Choroid plexus epithelial cell (primary cell): ENCODE measurements at regions not wholly inside any gene's neighbourhood (a gene's known extent, or its start where the extent isn't known, plus 50 kb on each side); places are given as distances from the start of the nearest gene placed in this dataset.

ENCODE experiments used
- DNase-seq: peaks from one replicate; pipeline ENCODE4 v3.0.0-alpha.2; 2010; ENCODE audit warnings: low read depth
- H3K4me3 ChIP-seq: 2 replicates; pipeline ENCODE4 v1.5.1; 2011; ENCODE audit warnings: low read depth, mild to moderate bottlenecking, control low read depth, low read length, moderate library complexity
- TF ChIP-seq, protein P1 (sequence below): conservative IDR thresholded peaks from 2 replicates; pipeline ENCODE4 v1.5.1; 2011; ENCODE audit warnings: low read depth, mild to moderate bottlenecking, control low read depth, inconsistent platforms, low read length, moderate library complexity

DNA sequence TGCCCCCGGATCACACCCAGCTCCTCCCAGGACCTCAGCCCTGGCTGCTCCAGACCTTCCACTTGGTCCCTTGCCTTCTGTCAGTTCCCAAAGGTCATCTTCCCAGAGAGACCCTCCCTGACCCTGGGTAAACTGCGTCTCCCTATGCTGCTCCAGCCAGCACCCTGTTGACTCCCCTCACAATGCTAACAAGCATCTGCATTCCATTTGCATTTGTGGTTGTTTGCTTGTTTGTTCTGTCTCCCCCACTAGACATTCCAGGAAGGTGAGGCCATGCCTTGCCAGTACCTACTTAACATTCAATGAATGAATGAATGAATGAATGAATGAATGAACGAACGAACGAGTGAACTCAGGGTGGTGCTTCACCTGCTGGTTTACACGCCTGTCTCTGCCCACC, 171.2 kb downstream of the WSCD1 start:
- TF ChIP-seq, protein P1, sequence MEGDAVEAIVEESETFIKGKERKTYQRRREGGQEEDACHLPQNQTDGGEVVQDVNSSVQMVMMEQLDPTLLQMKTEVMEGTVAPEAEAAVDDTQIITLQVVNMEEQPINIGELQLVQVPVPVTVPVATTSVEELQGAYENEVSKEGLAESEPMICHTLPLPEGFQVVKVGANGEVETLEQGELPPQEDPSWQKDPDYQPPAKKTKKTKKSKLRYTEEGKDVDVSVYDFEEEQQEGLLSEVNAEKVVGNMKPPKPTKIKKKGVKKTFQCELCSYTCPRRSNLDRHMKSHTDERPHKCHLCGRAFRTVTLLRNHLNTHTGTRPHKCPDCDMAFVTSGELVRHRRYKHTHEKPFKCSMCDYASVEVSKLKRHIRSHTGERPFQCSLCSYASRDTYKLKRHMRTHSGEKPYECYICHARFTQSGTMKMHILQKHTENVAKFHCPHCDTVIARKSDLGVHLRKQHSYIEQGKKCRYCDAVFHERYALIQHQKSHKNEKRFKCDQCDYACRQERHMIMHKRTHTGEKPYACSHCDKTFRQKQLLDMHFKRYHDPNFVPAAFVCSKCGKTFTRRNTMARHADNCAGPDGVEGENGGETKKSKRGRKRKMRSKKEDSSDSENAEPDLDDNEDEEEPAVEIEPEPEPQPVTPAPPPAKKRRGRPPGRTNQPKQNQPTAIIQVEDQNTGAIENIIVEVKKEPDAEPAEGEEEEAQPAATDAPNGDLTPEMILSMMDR, result no peak
- no peak overlapping the region for H3K4me3 ChIP-seq
- DNase-seq, result no peak

DNA sequence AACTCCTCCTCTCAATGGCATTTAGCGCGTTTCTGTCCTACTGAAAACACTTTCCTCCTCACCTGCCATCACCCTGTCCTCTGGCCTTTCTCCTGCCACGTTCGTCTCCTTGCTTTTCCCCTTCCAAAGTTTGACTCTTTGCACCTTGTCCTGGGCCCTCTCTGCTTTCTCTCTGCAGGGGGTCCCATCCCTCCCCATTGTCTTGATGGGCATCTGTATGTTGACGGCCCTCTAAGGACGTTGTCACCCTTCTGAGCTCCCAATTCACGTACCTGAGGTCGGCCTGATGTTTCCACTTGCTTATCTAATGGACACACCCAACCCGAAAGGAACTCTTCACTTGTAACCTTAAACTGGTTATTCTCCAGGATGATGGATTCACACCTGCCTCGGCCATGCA, 170.4 kb downstream of the WSCD1 start:
- DNase-seq, result no peak

DNA sequence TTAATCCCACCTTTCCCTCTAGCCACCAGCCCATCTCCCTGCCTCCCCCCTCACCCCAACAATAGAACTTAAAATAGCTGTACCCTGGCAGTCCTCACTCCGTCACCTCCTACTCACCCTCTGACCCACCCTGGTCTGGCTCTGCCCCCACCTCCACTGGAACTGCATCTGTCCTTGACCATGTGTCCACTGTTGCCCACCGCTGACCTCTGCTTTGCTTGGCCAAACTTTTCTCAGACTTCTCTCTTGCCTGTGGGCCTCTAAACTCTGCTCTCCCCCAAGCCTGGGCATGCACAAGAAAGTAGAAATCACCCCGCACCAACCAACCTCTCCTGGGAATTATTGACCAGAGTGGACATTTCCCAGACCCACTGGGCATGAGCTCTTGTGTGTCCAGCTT, 169.8 kb downstream of the WSCD1 start:
- no peak overlapping the region for H3K4me3 ChIP-seq
- no peak for DNase-seq
- TF ChIP-seq, protein P1, result no peak

More for the DNA sequence above, 170.4 kb downstream of the WSCD1 start:
- TF ChIP-seq, protein P1, result no peak
- no peak overlapping the region for H3K4me3 ChIP-seq

DNA sequence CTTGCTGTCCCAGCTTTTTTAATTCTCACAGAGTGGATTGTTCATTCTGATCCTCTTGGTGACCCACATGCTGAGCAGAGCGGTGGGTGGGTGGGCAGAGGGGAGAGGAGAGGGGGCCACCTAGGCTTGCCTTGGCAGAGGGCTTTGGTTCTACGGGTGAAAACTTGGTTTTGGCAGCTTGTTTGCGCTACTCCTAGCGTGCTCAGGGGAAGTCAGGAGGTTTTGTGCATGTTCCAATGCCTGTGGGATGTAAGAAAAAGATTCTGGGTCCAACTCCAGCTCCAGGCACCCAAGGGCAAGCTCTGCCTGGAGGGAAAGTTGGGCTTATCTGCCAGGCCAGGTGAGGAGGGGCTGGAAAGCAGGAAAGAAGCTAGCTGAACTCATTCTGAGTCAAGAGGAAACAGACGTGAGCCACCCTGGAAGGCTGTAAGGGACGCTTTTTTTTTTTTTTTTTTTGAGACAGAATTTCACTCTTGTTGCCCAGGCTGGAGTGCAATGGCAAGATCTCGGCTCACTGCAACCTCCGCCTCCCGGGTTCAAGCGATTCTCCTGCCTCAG, 169.1 kb downstream of the WSCD1 start:
- DNase-seq, result no peak
- no peak overlapping the region for H3K4me3 ChIP-seq
- TF ChIP-seq, protein P1, result no peak

DNA sequence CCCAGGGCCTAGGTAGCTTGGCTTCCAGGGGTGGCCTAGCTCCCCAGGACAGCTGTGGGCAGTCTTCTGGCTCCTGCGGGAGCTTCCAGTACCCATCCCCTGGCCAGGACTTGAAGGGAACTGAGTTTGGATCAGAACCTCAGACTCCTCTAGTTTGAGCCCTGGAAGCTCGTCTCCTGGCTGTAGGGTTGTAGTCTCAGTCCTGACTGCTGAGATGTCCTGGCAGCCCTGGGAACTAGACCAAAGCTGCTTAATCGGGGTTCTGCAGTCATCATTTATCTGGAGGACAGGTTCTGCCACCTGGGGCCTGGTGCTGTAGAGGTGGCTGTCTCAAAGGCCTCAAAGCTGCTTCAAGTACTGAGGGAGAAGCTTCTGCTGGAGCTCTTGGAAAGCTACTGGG, 163.7 kb downstream of the WSCD1 start:
- no peak for DNase-seq
- TF ChIP-seq, protein P1, result no peak

DNA sequence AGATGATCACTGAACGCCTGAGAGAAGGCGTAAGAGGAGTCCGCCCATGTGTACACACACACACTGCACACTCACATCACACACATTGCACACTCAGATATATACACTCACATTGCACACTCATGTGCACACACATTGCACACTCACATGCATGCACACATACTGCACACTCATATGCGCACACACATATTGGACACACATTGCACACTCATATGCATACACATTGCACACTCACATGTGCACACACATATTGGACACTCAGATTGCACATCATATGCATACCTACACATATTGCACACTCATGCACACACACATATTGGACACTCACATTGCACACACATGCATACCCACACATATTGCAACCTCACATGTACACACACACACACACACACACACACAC, 163.2 kb downstream of the WSCD1 start:
- no peak for DNase-seq
- H3K4me3 ChIP-seq, result no peak overlapping the region
- TF ChIP-seq, protein P1, result no peak

More for the DNA sequence above, 163.7 kb downstream of the WSCD1 start:
- H3K4me3 ChIP-seq, result no peak overlapping the region

DNA sequence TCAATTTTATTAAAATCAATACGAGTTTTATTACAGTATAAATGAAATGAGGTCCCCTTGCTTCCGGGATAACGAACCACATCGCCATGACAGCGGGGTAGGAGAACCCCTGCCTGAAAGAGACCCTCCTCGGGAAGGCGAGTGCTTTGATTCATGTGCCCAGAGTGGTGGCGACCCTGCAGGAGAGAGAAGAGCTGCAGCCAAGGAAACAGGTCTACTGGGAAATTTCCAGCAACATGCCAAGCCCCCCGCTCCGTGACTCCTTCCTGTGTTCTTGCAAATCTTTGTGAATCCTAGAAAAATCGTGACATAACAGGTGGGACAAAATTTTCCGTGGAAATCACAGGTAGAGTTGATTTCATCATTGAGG, 162.5 kb downstream of the WSCD1 start:
- TF ChIP-seq, protein P1, result no peak
- no peak overlapping the region for H3K4me3 ChIP-seq
- DNase-seq, result no peak
